GM23248 (cell line): ENCODE measurements at regions not wholly inside any gene's neighbourhood (a gene's known extent, or its start where the extent isn't known, plus 50 kb on each side); places are given as distances from the start of the nearest gene placed in this dataset.

ENCODE experiments used
- EZH2 ChIP-seq: fragments of 200-600 bp; sonication (generic); IDR thresholded peaks from 2 replicates; pipeline ENCODE4 v1.6.1; 2018; ENCODE audit warnings: antibody characterized with exemption, mild to moderate bottlenecking; ENCODE audit not compliant: insufficient read depth, poor library complexity, severe bottlenecking
- EZH2phosphoT487 ChIP-seq: fragments of 200-600 bp; sonication (generic); IDR thresholded peaks from 2 replicates; pipeline ENCODE4 v1.6.1; 2018; ENCODE audit warnings: antibody characterized with exemption, moderate library complexity, mild to moderate bottlenecking, low read depth; ENCODE audit not compliant: insufficient read depth

DNA sequence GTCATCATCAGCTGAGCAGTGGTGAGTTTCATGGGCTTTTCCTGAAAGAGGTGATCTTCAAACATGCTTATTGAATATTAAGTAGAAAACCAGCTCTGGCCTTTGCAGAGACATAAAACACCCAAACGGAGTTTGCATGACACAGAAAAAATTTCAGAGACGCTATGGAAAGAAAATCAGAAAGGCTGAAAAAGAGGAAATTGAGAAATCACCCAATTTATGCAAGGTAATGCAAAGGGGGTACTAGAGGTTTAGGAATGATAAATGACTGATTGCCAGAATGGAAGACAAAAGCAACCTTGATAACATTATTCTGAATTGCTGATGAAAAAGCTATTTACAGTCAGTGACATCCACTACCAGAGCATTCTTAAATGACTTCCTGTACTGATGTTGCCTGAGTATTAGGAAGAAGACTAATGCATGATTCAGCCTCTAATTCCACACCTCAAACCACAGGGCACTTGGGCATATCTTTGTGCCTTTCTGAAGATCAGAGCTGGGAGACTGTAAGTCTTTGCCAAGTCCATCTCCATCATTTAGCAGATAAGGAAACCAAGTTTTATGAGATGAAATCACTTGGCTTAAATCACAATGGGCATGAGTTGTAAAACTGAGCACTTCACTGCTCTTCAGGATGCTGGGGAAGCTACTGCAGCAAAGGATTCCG is 565.7 kb downstream of the PPARGC1A start:
- no peak for TF ChIP-seq EZH2
- no peak for TF ChIP-seq EZH2phosphoT487
